RWPE1 (cell line): ENCODE measurements at regions not wholly inside any gene's neighbourhood (a gene's known extent, or its start where the extent isn't known, plus 50 kb on each side); places are given as distances from the start of the nearest gene placed in this dataset.

ENCODE experiments used
- CTCF ChIA-PET: fragments of 350-600 bp; sonication (Branson Sonifier 250); formaldehyde crosslinking; extraction: SDS; loops from one replicate; lab custom pipeline; 2021; lab: Yijun Ruan, JAX
- POLR2A ChIA-PET: fragments of 400-600 bp; formaldehyde crosslinking; extraction: SDS; loops from one replicate; lab custom pipeline; 2020; ENCODE audit warnings: antibody characterized with exemption; ENCODE audit not compliant: low non-redundant PET; lab: Yijun Ruan, JAX
- DNase-seq: peaks from one replicate; pipeline ENCODE4 v3.0.0; 2012; ENCODE audit warnings: low spot score
- H3K27ac ChIP-seq: fragments of 450-650 bp; 2 replicates; pipeline ENCODE4 v1.5.1; 2017
- CTCF ChIP-seq: fragments of 450-650 bp; conservative IDR thresholded peaks from 2 replicates; pipeline ENCODE4 v1.5.1; 2017; ENCODE audit warnings: low read depth, mild to moderate bottlenecking

GRCh38 chr12:107525719-107526554, 159.7 kb upstream of the PWP1 start:
- ChIA-PET CTCF (interaction anchor here (0.6 to 0.7 kb wide), 2 partner anchors 169 to 242 kb away, joined by 3 to 4 read pairs; no protein-coding TSS in a partner anchor), POLR2A (no interaction called here)
- no peak overlapping the region for H3K27ac ChIP-seq
- TF ChIP-seq CTCF: no peak
- DNase-seq: no peak

- CTCF ChIA-PET: interaction anchor here (0.6 kb wide), 1 partner anchor 83 kb away, joined by 4 read pairs; no protein-coding TSS in a partner anchor
Measured at GRCh38 chr12:107526555-107527180, 158.9 kb upstream of the PWP1 start.

GRCh38 chr12:107528731-107529365, 156.8 kb upstream of the PWP1 start:
- no peak for DNase-seq
- POLR2A ChIA-PET: no interaction called here
- no peak for TF ChIP-seq CTCF
- H3K27ac ChIP-seq: no peak overlapping the region
- CTCF ChIA-PET: interaction anchor here (0.6 kb wide), 1 partner anchor 11 kb away, joined by 3 read pairs; no protein-coding TSS in a partner anchor

More at GRCh38 chr12:107526555-107527180, 158.9 kb upstream of the PWP1 start:
- no peak for TF ChIP-seq CTCF
- no peak for DNase-seq
- POLR2A ChIA-PET: no interaction called here
- H3K27ac ChIP-seq: no peak overlapping the region

- no peak for TF ChIP-seq CTCF
- no peak for DNase-seq
- ChIA-PET POLR2A (no interaction called here), CTCF (interaction anchor here (0.6 kb wide), 1 partner anchor 80 kb away, joined by 3 read pairs; no protein-coding TSS in a partner anchor)
- H3K27ac ChIP-seq: no peak overlapping the region
Measured at GRCh38 chr12:107529991-107530390, 155.6 kb upstream of the PWP1 start.

- ChIA-PET POLR2A (no interaction called here), CTCF (no interaction called here)
- DNase-seq: no peak
- no peak overlapping the region for H3K27ac ChIP-seq
- no peak for TF ChIP-seq CTCF
Measured at GRCh38 chr12:107530701-107531100, 154.9 kb upstream of the PWP1 start.

- POLR2A ChIA-PET: no interaction called here
Measured at GRCh38 chr12:107533218-107533617, 152.4 kb upstream of the PWP1 start.

More at GRCh38 chr12:107533218-107533617, 152.4 kb upstream of the PWP1 start:
- no peak for DNase-seq
- no peak overlapping the region for H3K27ac ChIP-seq
- TF ChIP-seq CTCF: no peak
- CTCF ChIA-PET: no interaction called here
